HPDE6-E6E7 (cell line): ENCODE measurements at regions not wholly inside any gene's neighbourhood (a gene's known extent, or its start where the extent isn't known, plus 50 kb on each side); places are given as distances from the start of the nearest gene placed in this dataset.

Experiments used
- DNase-seq: peaks from one replicate; pipeline ENCODE4 v3.0.0; 2011; ENCODE audit warnings: missing footprints; ENCODE audit errors: extremely low spot score

- DNase-seq = no peak
Observed at GRCh38 chr3:176969066-176969465, 228.2 kb downstream of the TBL1XR1 start.

DNA sequence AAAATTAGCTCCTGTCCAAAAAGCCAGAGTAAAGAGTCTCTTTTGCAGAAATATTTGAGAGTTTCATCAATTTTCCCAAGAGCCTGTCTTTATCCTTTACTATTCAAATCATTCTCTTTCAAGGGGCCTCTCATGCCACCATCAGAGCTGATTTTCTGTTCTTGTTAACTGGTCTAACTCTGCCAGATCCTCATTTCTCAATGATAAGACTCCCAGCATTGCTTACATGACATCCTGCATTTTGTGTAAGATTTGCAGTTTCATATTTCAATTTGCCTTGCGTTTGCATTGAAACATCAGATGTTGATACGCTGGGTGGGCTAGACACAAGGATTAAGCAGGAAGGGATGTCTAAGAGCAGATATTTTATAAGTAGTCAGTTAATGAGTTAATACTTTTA, 228.7 kb downstream of the TBL1XR1 start:
- DNase-seq = no peak

GRCh38 chr3:176967522-176967921, 229.8 kb downstream of the TBL1XR1 start:
- no peak for DNase-seq

GRCh38 chr3:176964661-176965060, 232.6 kb downstream of the TBL1XR1 start:
- no peak for DNase-seq

GRCh38 chr3:176961916-176962315, 235.4 kb downstream of the TBL1XR1 start:
- DNase-seq = no peak

- no peak for DNase-seq
Observed at GRCh38 chr3:176959867-176960266, 237.4 kb downstream of the TBL1XR1 start.

DNA sequence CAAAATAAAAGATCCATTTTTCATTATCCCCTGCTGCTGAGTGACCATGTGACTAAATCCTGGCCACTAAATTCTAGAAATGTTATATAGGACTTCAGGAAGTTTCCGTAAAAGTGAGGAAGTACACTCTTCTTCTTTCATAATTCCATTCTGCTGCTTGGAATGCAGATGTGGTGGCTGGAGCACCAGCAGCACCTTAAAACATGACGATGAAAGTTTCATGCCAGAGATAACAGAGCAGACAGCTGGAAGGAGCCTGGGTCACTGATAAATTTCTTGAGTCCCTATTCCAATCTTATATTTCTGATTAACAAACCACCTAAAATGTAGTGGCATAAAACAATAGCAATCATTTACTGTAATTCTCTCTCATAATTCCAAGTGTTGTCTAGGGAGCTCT, 238.7 kb downstream of the TBL1XR1 start:
- no peak for DNase-seq

DNA sequence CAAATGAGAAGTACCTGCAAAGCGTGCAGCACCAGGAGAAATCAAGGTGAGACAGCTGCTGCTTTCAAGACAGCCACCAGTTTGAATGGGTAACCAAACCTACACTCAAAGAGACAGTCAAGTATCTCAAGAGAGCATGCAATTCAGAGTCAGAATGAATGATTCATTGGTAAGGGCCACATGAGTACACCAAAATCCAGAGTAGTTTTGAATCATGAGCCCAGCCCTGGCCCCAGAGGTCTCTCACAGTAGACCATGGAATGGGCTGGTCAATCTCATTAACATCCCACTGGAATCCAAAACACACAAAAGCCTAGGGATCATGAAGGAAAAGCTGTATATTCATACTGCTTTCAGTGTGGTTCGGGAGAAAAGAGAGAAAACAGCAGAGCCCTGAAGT, 242.8 kb downstream of the TBL1XR1 start:
- DNase-seq = no peak

DNA sequence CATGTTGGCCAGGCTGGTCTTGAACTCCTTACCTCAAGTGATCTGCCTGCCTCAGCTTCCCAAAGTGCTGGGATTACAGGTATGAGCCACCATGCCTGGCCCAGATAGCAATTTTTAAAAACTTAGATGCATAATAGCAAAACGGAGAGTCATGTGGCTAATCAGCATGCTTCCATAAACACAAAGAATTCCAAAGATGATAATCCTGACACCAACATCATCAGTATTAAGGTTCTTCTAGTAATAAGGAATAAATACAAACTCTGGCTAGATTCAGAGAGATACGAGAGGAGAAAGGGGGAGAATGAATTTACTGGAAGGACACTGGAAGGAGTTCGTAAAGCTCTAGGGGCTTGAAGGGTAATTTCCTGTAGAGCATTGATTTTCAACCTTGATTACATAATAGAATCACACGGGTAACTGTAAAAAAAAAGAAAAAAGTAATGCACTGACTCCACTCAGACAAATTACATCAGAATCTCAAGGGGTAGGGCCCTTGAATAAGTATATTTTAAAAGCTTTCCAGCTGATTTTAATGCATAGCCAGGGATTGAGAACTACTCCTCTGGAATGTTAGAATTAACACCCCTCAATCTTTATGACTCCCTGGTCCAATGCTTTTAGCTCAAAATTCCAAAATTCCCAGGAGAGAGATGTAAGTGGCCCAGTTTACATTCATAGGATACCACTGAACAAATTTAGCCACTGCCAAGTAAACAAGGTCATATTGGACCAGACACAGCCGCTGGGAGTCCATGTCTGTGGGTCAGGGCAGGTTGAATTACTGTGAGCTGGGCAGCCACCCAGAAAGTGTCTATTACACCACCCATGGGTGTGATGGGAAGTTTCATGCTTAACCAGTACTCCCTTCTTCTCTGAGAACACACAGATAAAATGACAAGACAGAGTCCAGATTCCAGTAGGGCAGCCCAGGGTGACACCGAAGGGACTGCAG, 243.9 kb downstream of the TBL1XR1 start:
- no peak for DNase-seq

GRCh38 chr3:176951586-176952292, 245.5 kb downstream of the TBL1XR1 start:
- no peak for DNase-seq

GRCh38 chr3:176951144-176951543, 246.1 kb downstream of the TBL1XR1 start:
- DNase-seq = no peak

DNA sequence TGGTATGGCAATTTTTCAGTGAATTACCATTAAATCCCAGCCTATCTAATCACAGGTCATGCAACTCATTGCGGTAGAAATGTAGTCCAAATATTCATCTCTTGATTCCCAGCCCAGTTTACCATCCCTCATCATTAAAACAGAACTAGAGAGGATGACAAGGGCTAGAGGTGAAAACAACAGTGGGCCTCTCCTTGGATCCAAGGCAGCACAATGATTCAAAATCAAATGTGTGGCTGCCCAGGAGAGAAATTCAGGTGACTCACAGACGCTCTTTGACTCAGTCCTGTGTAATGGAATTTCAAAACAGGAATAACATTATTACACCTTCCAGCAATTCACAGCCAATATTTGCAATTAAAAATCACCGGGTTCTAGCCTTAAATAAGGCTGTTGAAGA, 246.5 kb downstream of the TBL1XR1 start:
- peak; percentile 81 for DNase-seq

DNA sequence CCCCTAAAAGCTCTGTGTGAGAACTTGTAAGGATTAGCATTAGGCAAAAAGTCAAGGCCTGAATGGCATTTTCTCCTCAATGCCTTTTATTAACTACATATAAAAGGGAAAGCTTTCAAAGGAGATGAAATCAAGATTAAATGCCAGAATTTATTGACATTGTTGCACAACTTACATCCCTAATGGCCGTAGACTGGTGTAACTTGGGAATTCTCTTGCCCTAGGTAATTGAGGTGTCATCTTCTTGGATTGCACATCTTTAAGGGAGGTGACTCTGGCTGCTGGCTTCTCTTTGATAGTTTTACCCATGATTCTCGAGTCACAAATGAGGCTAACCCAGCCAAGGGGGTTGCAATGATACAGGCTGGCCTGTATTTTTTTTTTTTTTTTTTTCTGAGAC, 249.1 kb downstream of the TBL1XR1 start:
- no peak for DNase-seq

GRCh38 chr3:176946202-176946601, 251.1 kb downstream of the TBL1XR1 start:
- DNase-seq = no peak

DNA sequence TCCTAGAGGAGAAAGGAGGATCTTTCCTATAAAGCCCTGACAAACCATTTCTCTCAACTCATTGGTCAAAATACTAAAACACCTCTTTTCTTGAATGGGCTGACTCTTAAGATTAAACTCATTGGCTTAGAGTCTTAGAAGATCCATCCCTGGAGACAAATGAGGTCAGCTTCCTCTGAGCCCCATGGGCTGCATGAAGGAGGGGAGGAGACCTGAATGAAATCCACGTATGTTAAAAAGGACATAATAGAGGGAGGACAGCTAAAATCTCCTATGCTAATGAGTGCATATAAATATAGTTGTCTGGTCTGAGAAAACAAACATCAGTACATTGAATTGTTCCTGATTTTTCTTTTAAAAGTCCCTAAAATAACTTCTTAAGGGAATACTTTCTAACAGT, 255.0 kb downstream of the TBL1XR1 start:
- DNase-seq = no peak

DNA sequence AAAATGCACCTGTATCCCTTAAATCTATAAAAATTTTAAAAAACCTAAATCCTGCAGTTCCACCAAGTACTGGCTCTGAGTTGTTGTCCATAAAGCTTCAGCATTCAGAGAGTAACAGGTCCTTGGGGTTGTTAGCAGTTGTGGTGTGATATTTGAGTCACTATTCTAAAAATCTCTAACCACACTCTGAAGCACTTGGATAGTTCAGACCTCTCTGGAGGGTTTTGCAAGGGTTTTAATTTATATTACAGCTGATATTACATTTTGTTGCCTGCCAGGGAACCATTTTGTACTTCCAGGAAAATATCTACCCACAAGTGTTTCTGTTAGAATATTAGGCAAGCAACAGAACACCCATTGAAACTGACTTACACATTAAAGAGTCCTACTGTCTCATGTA, 255.6 kb downstream of the TBL1XR1 start:
- DNase-seq = no peak

DNA sequence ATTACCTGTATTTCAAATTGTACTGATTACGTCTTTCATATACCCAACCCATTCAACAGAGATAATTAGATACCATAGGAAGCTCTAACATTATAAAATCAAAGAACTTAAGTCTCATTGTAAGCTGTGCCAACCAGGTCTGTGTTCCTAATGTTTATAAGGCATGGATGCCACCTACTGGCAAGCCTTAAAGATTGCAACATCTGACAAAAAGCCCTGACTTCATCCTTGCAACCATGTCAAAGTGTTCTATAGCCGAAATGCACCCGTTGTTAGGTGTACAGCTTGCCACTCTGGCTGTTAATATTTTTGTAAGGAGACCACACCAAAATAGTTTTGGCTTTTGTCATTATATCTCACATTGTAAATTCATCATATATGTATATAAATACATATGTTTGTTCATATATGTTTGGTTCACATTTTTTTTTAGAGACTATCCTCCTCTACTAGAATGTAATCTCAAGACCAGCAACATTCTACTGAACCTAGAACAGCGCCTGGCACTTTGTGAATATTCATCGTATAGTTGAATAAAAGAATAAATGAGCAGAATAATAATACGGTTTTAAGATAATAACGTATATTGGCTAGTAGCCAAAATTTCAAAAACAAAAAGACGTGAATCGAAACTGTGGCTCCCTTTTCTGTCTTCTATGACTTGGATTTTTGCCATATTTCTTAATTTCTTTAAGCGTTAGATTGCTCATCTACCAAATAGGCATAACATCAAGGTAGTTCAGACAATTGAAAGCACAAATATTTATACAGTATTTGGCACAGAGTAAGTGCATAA, 258.1 kb downstream of the TBL1XR1 start:
- peak; percentile 55 for DNase-seq

GRCh38 chr3:176937994-176938393, 259.3 kb downstream of the TBL1XR1 start:
- DNase-seq = no peak

GRCh38 chr3:176937541-176937940, 259.7 kb downstream of the TBL1XR1 start:
- DNase-seq = no peak

- no peak for DNase-seq
Observed at GRCh38 chr3:176935194-176935888, 261.9 kb downstream of the TBL1XR1 start.

GRCh38 chr3:176934698-176935097, 262.6 kb downstream of the TBL1XR1 start:
- no peak for DNase-seq

DNA sequence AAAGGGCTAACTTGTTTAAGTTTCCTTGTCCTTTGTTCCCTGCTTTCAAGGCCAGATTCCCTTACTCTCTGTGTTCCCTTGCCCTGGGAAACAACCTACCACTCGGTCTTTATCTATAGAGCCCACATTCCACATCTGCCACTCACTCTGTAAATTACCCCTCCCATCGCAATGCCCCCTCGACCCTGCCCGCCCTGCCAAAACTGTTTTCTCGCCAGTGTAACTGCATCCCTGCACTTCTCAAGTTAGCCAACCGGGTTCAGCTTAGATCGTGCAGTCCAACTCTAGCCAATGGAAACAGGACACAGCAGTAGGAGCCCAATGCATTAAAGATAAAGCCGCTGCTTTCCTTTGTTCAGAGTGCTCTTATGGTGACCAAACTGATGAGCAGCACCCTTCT, 263.6 kb downstream of the TBL1XR1 start:
- DNase-seq = no peak
